H1 (cell line): ENCODE measurements at regions not wholly inside any gene's neighbourhood (a gene's known extent, or its start where the extent isn't known, plus 50 kb on each side); places are given as distances from the start of the nearest gene placed in this dataset.

Source experiments
- CTCF ChIA-PET: fragments of 300-600 bp; sonication (Branson Sonifier 250); formaldehyde crosslinking; loops from one replicate; lab custom pipeline; 2021; ENCODE audit not compliant: partially characterized antibody; lab: Charles Lee
- POLR2A ChIA-PET: fragments of 300-600 bp; sonication (Branson Sonifier 250); formaldehyde crosslinking; loops from one replicate; lab custom pipeline; 2021; ENCODE audit warnings: inconsistent platforms; ENCODE audit not compliant: partially characterized antibody; lab: Charles Lee
- DNase-seq, 2 experiments: peaks; one replicate each; pipeline versions ENCODE4 v3.0.0 to v3.0.0-alpha.2; 2010 to 2022; ENCODE audit warnings: low spot score in 2 of 2, low read depth in 1 of 2, mixed read lengths in 1 of 2
- FAIRE-seq: peaks from 2 replicates; lab custom pipeline; 2011; peaks lifted over from hg19 to GRCh38; lab: Jason Lieb, UNC
- H2AFZ ChIP-seq: 2 replicates; pipeline ENCODE4 v1.8.1; 2012; ENCODE audit warnings: low read length, inconsistent platforms
- H2AK5ac ChIP-seq: 2 replicates; pipeline ENCODE4 v1.6.1; 2013; ENCODE audit warnings: low read depth, low read length
- H2BK120ac ChIP-seq: replicated peaks from 2 replicates; pipeline ENCODE3; 2013; ENCODE audit warnings: low read depth, low read length, inconsistent platforms
- H2BK12ac ChIP-seq: 2 replicates; pipeline ENCODE4 v1.6.1; 2013; ENCODE audit warnings: low read depth, low read length
- H2BK15ac ChIP-seq: 2 replicates; pipeline ENCODE4 v1.6.1; 2013; ENCODE audit warnings: low read length
- H2BK20ac ChIP-seq: 2 replicates; pipeline ENCODE4 v1.6.1; 2013; ENCODE audit warnings: low read length
- H2BK5ac ChIP-seq: 2 replicates; pipeline ENCODE4 v1.6.1; 2013; ENCODE audit warnings: low read depth, low read length
- H3K14ac ChIP-seq: 2 replicates; pipeline ENCODE4 v1.6.1; 2013; ENCODE audit warnings: inconsistent platforms; ENCODE audit not compliant: insufficient read length
- H3K18ac ChIP-seq: 2 replicates; pipeline ENCODE4 v1.6.1; 2013; ENCODE audit warnings: low read length; ENCODE audit errors: extremely low read depth
- H3K23ac ChIP-seq: 2 replicates; pipeline ENCODE4 v1.6.1; 2013; ENCODE audit warnings: inconsistent platforms; ENCODE audit not compliant: insufficient read length
- H3K23me2 ChIP-seq: 2 replicates; pipeline ENCODE4 v1.6.1; 2013; ENCODE audit warnings: low read depth, low read length
- H3K27ac ChIP-seq: 2 replicates; pipeline ENCODE4 v1.6.1; 2011; ENCODE audit warnings: low read depth, low read length, inconsistent platforms
- H3K27me3 ChIP-seq, 4 experiments: replicated peaks in 1 of 4; 1 replicate in 1 of 4; 2 replicates in 3 of 4; pipeline versions ENCODE4 v1.6.1 to v1.8.1; 2011 to 2013; ENCODE audit warnings: low read length in 3 of 4, mild to moderate bottlenecking in 3 of 4, inconsistent platforms in 2 of 4, mixed read lengths in 2 of 4, moderate library complexity in 1 of 4; ENCODE audit not compliant: control insufficient read depth in 3 of 4, insufficient read depth in 3 of 4; ENCODE audit errors: extremely low read depth in 1 of 4
- H3K36me3 ChIP-seq, 4 experiments: 2 replicates each; pipeline versions ENCODE4 v1.6.1 to v1.8.1; 2011 to 2013; ENCODE audit warnings: mild to moderate bottlenecking in 4 of 4, low read length in 3 of 4, moderate library complexity in 2 of 4, control low read depth in 1 of 4, inconsistent platforms in 1 of 4; ENCODE audit not compliant: insufficient read depth in 4 of 4, control insufficient read depth in 2 of 4
- H3K4ac ChIP-seq: replicated peaks from 2 replicates; pipeline ENCODE3; 2013; ENCODE audit warnings: low read length, low read depth, mixed read lengths, inconsistent platforms; ENCODE audit not compliant: insufficient read length
- H3K4me1 ChIP-seq, 4 experiments: replicated peaks in 1 of 4; 1 replicate in 1 of 4; 2 replicates in 3 of 4; pipeline versions ENCODE4 v1.6.1 to v1.8.1; 2011 to 2013; ENCODE audit warnings: low read length in 3 of 4, inconsistent platforms in 2 of 4, mixed read lengths in 1 of 4; ENCODE audit not compliant: insufficient read depth in 4 of 4, control insufficient read depth in 3 of 4
- H3K4me2 ChIP-seq, 2 experiments: 2 replicates each; pipeline versions ENCODE4 v1.6.1 to v1.8.1; 2011 to 2013; ENCODE audit warnings: low read depth in 2 of 2, low read length in 2 of 2, control low read depth in 1 of 2, inconsistent platforms in 1 of 2, mild to moderate bottlenecking in 1 of 2; ENCODE audit not compliant: insufficient read depth in 1 of 2
- H3K4me3 ChIP-seq, 4 experiments: fragments of 200-600, 300-600 bp in 1 of 4; sonication (generic), shearing (Covaris generic), sonication (Bioruptor Twin) in 1 of 4; 2 replicates each; pipeline versions ENCODE4 v1.5.1 to v1.8.1; 2011 to 2016; ENCODE audit warnings: low read length in 4 of 4, low read depth in 3 of 4, control low read depth in 2 of 4, inconsistent platforms in 2 of 4, mild to moderate bottlenecking in 2 of 4, mixed read lengths in 1 of 4, moderate library complexity in 1 of 4; ENCODE audit not compliant: insufficient read depth in 2 of 4; ENCODE audit errors: extremely low read depth in 1 of 4
- H3K56ac ChIP-seq: replicated peaks from 2 replicates; pipeline ENCODE3; 2013; ENCODE audit warnings: low read depth, mild to moderate bottlenecking, mixed read lengths, low read length, inconsistent platforms; ENCODE audit not compliant: insufficient read length
- H3K79me1 ChIP-seq: 2 replicates; pipeline ENCODE4 v1.6.1; 2013; ENCODE audit warnings: low read depth, low read length, control low read depth
- H3K79me2 ChIP-seq, 2 experiments: 2 replicates each; pipeline versions ENCODE4 v1.6.1 to v1.8.1; 2012 to 2013; ENCODE audit warnings: low read length in 2 of 2, mild to moderate bottlenecking in 2 of 2, inconsistent platforms in 1 of 2; ENCODE audit not compliant: insufficient read depth in 2 of 2, control insufficient read depth in 1 of 2
- H3K9ac ChIP-seq, 4 experiments: replicated peaks in 1 of 4; 1 replicate in 1 of 4; 2 replicates in 3 of 4; pipeline versions ENCODE4 v1.6.1 to v1.8.1; 2011 to 2013; ENCODE audit warnings: low read depth in 3 of 4, low read length in 3 of 4, control low read depth in 2 of 4, mild to moderate bottlenecking in 2 of 4, moderate library complexity in 2 of 4, inconsistent platforms in 1 of 4; ENCODE audit errors: extremely low read depth in 1 of 4
- H3K9me3 ChIP-seq, 2 experiments: 2 replicates each; pipeline versions ENCODE4 v1.6.1 to v1.8.1; 2012 to 2013; ENCODE audit warnings: mild to moderate bottlenecking in 2 of 2, moderate library complexity in 2 of 2, control low read depth in 1 of 2, inconsistent platforms in 1 of 2, low read depth in 1 of 2, low read length in 1 of 2, mixed read lengths in 1 of 2; ENCODE audit not compliant: insufficient read depth in 2 of 2
- H4K20me1 ChIP-seq, 2 experiments: replicated peaks in 1 of 2; 2 replicates each; pipeline versions ENCODE3 to v1.8.1; 2011 to 2013; ENCODE audit warnings: inconsistent platforms in 2 of 2, low read length in 2 of 2, mild to moderate bottlenecking in 1 of 2; ENCODE audit not compliant: insufficient read depth in 2 of 2, control insufficient read depth in 1 of 2
- H4K5ac ChIP-seq: 2 replicates; pipeline ENCODE4 v1.6.1; 2013; ENCODE audit warnings: low read length, low read depth, mixed read lengths, inconsistent platforms; ENCODE audit not compliant: insufficient read length
- H4K8ac ChIP-seq: 2 replicates; pipeline ENCODE4 v1.8.0; 2013; ENCODE audit warnings: mild to moderate bottlenecking, moderate library complexity, low read length, inconsistent platforms; ENCODE audit not compliant: insufficient read depth; ENCODE audit errors: extremely low read depth
- H4K91ac ChIP-seq: replicated peaks from 2 replicates; pipeline ENCODE3; 2013; ENCODE audit warnings: low read length, mixed read lengths, inconsistent platforms; ENCODE audit not compliant: insufficient read length
- CHD1 ChIP-seq: IDR thresholded peaks from 2 replicates; pipeline ENCODE4 v1.6.1; 2012; ENCODE audit warnings: low read depth, low read length, improper control_type of control experiment
- EGR1 ChIP-seq: IDR thresholded peaks from 2 replicates; pipeline ENCODE4 v1.6.1; 2011; ENCODE audit warnings: low read depth, low read length, borderline replicate concordance
- HDAC6 ChIP-seq: IDR thresholded peaks from one replicate; pipeline ENCODE4 v1.7.1; 2012; ENCODE audit warnings: low read depth, mild to moderate bottlenecking, inconsistent platforms, low read length, moderate library complexity
- MAFK ChIP-seq: IDR thresholded peaks from 2 replicates; pipeline ENCODE4 v1.6.1; 2012; ENCODE audit warnings: low read depth, mild to moderate bottlenecking, improper control_type of control experiment, low read length
- NRF1 ChIP-seq: IDR thresholded peaks from 2 replicates; pipeline ENCODE4 v1.6.1; 2011; ENCODE audit warnings: mild to moderate bottlenecking, low read depth, low read length, improper control_type of control experiment
- POU5F1 ChIP-seq: IDR thresholded peaks from 2 replicates; pipeline ENCODE4 v1.6.1; 2011; ENCODE audit warnings: low read depth, mild to moderate bottlenecking, low read length, moderate library complexity
- RAD21 ChIP-seq, 2 experiments: IDR thresholded peaks in 1 of 2; conservative IDR thresholded peaks in 1 of 2; 2 replicates each; pipeline ENCODE4 v1.6.1; 2011; ENCODE audit warnings: low read depth in 2 of 2, low read length in 2 of 2, improper control_type of control experiment in 1 of 2, inconsistent platforms in 1 of 2, mild to moderate bottlenecking in 1 of 2, moderate library complexity in 1 of 2
- RBBP5 ChIP-seq: IDR thresholded peaks from 2 replicates; pipeline ENCODE4 v1.7.1; 2012; ENCODE audit warnings: low read depth, mild to moderate bottlenecking, inconsistent platforms, low read length, moderate library complexity, borderline replicate concordance
- SRF ChIP-seq: IDR thresholded peaks from 2 replicates; pipeline ENCODE4 v1.6.1; 2011; ENCODE audit warnings: mild to moderate bottlenecking, low read depth, low read length, moderate library complexity
- TBP ChIP-seq: IDR thresholded peaks from 2 replicates; pipeline ENCODE4 v1.6.1; 2011; ENCODE audit warnings: low read depth, low read length, improper control_type of control experiment
- TCF12 ChIP-seq: IDR thresholded peaks from 2 replicates; pipeline ENCODE4 v1.6.1; 2011; ENCODE audit warnings: low read depth, mild to moderate bottlenecking, low read length
- ZNF274 ChIP-seq: IDR thresholded peaks from 2 replicates; pipeline ENCODE4 v1.7.0; 2012; ENCODE audit warnings: low read length, borderline replicate concordance; ENCODE audit errors: extremely low read depth
- WGBS, 2 experiments: shearing (Covaris generic) in 1 of 2; methylation state at CpG; one replicate each; pipeline versions ENCODE4 v1.1.6 to v1.1.7; 2013 to 2015; ENCODE audit warnings: low lambda C conversion rate in 2 of 2, mixed read lengths in 2 of 2, inconsistent platforms in 1 of 2, low coverage in 1 of 2, missing lambda C conversion rate in 1 of 2; ENCODE audit not compliant: insufficient replicate concordance in 2 of 2, insufficient coverage in 1 of 2, insufficient read length in 1 of 2; ENCODE audit errors: extremely low coverage in 1 of 2, missing lambda C conversion rate in 1 of 2; 5-methylcytosine and 5-hydroxymethylcytosine counted together

- no peaks in the 10 kb centered on the region for H3K79me2 ChIP-seq
- H2AK5ac ChIP-seq: no peak overlapping the region
- H2BK12ac ChIP-seq: no peak overlapping the region
- H3K36me3 ChIP-seq: no peaks in the 10 kb centered on the region
- WGBS, 2 experiments: 56% methylated on average over 6 of the region's 6 CpGs; no CpG with 5 or more reads in 1 of the 2 experiments
- H4K20me1 ChIP-seq: no peaks in the 10 kb centered on the region
- TF ChIP-seq RBBP5 (no peak), SRF (no peak), POU5F1 (no peak), HDAC6 (no peak), RAD21 (IDR thresholded peaks at IDR 0.05 in 1 of 2, conservative IDR thresholded peaks at IDR 0.05 in 1 of 2; ENCODE audit: low read depth in 2 of 2, low read length in 2 of 2) (no peak), EGR1 (no peak), TBP (no peak), MAFK (no peak), CHD1 (no peak), NRF1 (no peak), ZNF274 (no peak), TCF12 (no peak)
- H3K27me3 ChIP-seq: no peaks in the 10 kb centered on the region
- H3K23me2 ChIP-seq: no peaks in the 10 kb centered on the region
- H3K56ac ChIP-seq: no peak overlapping the region
- H3K4ac ChIP-seq: no peak overlapping the region
- H3K23ac ChIP-seq: no peak overlapping the region
- H2BK20ac ChIP-seq: no peak overlapping the region
- H3K9ac ChIP-seq: no peak overlapping the region
- H4K5ac ChIP-seq: no peak overlapping the region
- H3K9me3 ChIP-seq: no peaks in the 10 kb centered on the region
- H4K91ac ChIP-seq: no peak overlapping the region
- H2BK120ac ChIP-seq: no peak overlapping the region
- H3K4me2 ChIP-seq: no peak overlapping the region
- ChIA-PET POLR2A (no interaction called here), CTCF (interaction anchor here (0.6 to 5.0 kb wide), 10 partner anchors 8 to 1793 kb away, joined by 3 to 32 read pairs (median 5); no protein-coding TSS in a partner anchor)
- no peak overlapping the region for H2AFZ ChIP-seq
- no peak overlapping the region for H3K27ac ChIP-seq
- FAIRE-seq: no peak
- no peak overlapping the region for H3K18ac ChIP-seq
- H2BK5ac ChIP-seq: no peak overlapping the region
- no peak for DNase-seq
- no peak overlapping the region for H2BK15ac ChIP-seq
- no peaks in the 10 kb centered on the region for H3K79me1 ChIP-seq
- no peak overlapping the region for H4K8ac ChIP-seq
- H3K4me3 ChIP-seq: no peak overlapping the region
- H3K4me1 ChIP-seq: peaks cover 0 to 5% (median 2%) of the 10 kb centered on the region in 4 experiments; a peak in 4 of 7 replicates
- H3K14ac ChIP-seq: no peak overlapping the region
Observed at GRCh38 chr15:98582900-98583554, 65.3 kb upstream of the IGF1R start.
